ENCODE measurements at regions not wholly inside any gene's neighbourhood (a gene's known extent, or its start where the extent isn't known, plus 50 kb on each side); places are given as distances from the start of the nearest gene placed in this dataset.

GRCh38 chr10:29005988-29006387, 282.9 kb upstream of the LYZL1 start:
- intact Hi-C loops (cut with DNase I; ENCODE audit: low total_unique reads), result no loop called here
- no peak for DNase-seq
- Histone ChIP-seq H3K9me3 (no peaks in the 10 kb centered on the region), H3K36me3 (ENCODE audit: low read depth, missing control alignments) (no peaks in the 10 kb centered on the region), H3K4me1 (peaks cover 5% of the 10 kb centered on the region), H3K27me3 (no peaks in the 10 kb centered on the region), H3K4me3 (no peak overlapping the region), H3K27ac (no peak overlapping the region)
- TF ChIP-seq, protein P1, sequence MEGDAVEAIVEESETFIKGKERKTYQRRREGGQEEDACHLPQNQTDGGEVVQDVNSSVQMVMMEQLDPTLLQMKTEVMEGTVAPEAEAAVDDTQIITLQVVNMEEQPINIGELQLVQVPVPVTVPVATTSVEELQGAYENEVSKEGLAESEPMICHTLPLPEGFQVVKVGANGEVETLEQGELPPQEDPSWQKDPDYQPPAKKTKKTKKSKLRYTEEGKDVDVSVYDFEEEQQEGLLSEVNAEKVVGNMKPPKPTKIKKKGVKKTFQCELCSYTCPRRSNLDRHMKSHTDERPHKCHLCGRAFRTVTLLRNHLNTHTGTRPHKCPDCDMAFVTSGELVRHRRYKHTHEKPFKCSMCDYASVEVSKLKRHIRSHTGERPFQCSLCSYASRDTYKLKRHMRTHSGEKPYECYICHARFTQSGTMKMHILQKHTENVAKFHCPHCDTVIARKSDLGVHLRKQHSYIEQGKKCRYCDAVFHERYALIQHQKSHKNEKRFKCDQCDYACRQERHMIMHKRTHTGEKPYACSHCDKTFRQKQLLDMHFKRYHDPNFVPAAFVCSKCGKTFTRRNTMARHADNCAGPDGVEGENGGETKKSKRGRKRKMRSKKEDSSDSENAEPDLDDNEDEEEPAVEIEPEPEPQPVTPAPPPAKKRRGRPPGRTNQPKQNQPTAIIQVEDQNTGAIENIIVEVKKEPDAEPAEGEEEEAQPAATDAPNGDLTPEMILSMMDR (IDR thresholded peaks at IDR 0.05), result no peak
- no peak for TF ChIP-seq POLR2A (IDR thresholded peaks at IDR 0.05)
- 70 to 73% methylated on average over 8 of the region's 8 CpGs for WGBS, 2 donors

DNA sequence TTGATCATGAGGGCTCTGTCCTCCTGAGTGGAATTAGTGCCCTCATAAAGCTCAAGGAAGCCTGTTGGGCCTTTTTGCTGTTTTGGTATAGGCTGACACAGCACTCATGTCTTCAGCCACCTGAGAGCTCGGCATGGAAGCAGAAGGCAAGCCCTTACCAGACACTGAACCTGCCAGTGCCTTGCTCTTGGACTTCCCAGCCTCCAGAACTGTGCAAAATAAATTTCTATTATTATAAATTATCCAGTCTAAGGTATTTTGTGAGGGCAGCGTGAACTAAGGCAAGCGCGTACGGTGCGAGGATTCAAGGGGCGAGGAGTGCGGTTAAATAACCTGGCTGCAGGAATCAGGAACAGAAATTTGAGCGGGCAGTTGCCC, 281.5 kb upstream of the LYZL1 start:
- WGBS, 2 donors, result 97 to 99% methylated on average over 9 of the region's 9 CpGs
- Histone ChIP-seq H3K36me3 (ENCODE audit: low read depth, missing control alignments) (no peaks in the 10 kb centered on the region), H3K27me3 (no peaks in the 10 kb centered on the region), H3K9me3 (no peaks in the 10 kb centered on the region), H3K27ac (no peak overlapping the region), H3K4me1 (peaks cover 5% of the 10 kb centered on the region), H3K4me3 (no peak overlapping the region)
- DNase-seq, result no peak
- TF ChIP-seq, protein P1 (IDR thresholded peaks at IDR 0.05), result no peak
- TF ChIP-seq POLR2A (IDR thresholded peaks at IDR 0.05), result no peak
- intact Hi-C loops (cut with DNase I; ENCODE audit: low total_unique reads), result no loop called here

DNA sequence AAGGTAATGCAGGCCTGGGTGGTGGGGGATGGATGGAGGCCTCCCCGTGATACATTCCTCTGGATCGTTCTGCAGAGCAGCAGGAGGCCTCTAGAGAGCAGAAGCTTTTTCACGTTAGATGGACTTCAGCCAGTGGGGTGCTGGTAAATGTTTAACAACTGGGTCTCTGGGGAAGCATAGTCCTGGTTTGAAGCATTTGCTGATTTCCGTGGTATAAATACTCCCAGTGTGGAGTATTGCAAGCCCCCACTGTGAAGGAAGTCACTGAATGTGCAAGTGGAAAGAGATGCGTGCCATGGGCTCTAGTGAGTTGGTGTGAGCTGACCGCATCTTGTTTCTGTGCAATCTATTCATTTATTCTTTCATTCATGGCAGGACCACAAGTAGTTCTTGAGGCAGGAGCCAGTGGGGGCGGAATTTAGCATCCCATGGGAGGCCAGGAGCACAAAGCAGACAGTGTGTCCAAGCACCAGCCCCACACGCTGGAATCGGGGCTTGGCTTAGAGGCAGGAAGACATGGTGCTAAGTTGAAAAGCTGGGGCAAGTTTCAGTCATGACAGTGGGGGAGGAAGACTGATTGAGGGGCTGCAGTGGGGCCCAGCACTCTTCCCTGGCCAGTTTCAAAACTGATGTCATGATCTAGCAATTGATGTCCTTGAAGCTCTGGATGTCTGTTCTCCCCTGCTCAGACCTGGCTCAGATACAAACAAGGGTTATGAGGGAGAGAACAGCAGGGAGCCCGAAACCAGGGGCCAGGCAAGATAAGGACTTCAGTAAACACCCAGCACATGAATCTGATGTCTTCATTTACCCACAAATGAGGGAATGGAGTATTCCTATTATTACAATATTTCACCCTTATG, 280.9 kb upstream of the LYZL1 start:
- TF ChIP-seq, protein P1 (IDR thresholded peaks at IDR 0.05), result no peak
- no peak for TF ChIP-seq POLR2A (IDR thresholded peaks at IDR 0.05)
- Histone ChIP-seq H3K36me3 (ENCODE audit: low read depth, missing control alignments) (no peaks in the 10 kb centered on the region), H3K27me3 (no peaks in the 10 kb centered on the region), H3K4me1 (peaks cover 5% of the 10 kb centered on the region), H3K9me3 (no peaks in the 10 kb centered on the region), H3K4me3 (no peak overlapping the region), H3K27ac (peak overlapping the region in 1 of 2 donors; percentile 18)
- WGBS, 2 donors, result 46 to 48% methylated on average over 10 of the region's 10 CpGs
- intact Hi-C loops (cut with DNase I; ENCODE audit: low total_unique reads), result no loop called here
- DNase-seq, result peak; percentile 33

DNA sequence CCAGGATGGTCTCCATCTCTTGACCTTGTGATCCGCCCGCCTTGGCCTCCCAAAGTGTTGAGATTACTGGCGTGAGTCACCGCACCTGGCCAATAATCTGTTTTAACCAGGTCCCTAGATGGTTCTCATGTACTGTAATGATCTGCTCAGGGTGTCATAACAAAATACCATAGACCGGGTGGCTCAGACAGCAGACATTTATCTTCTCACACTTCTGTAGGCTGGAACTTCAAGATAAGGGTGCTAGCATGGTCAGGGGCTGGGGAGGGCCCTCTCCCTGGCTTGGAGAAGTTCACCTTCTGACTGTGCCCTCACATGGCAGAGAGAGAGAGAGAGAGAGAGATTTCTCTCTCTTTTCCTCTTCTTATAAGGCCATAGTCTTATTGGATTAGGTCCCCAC, 279.4 kb upstream of the LYZL1 start:
- intact Hi-C loops (cut with DNase I; ENCODE audit: low total_unique reads), result no loop called here
- no peaks in the 10 kb centered on the region for H3K36me3 ChIP-seq (ENCODE audit: low read depth, missing control alignments)
- peaks cover 5% of the 10 kb centered on the region for H3K4me1 ChIP-seq
- H3K27ac ChIP-seq, result no peak overlapping the region
- WGBS, 2 donors, result 86 to 92% methylated on average over 5 of the region's 5 CpGs
- H3K27me3 ChIP-seq, result no peaks in the 10 kb centered on the region
- no peak for DNase-seq
- no peaks in the 10 kb centered on the region for H3K9me3 ChIP-seq
- TF ChIP-seq, protein P1 (IDR thresholded peaks at IDR 0.05), result no peak
- no peak for TF ChIP-seq POLR2A (IDR thresholded peaks at IDR 0.05)
- H3K4me3 ChIP-seq, result no peak overlapping the region

DNA sequence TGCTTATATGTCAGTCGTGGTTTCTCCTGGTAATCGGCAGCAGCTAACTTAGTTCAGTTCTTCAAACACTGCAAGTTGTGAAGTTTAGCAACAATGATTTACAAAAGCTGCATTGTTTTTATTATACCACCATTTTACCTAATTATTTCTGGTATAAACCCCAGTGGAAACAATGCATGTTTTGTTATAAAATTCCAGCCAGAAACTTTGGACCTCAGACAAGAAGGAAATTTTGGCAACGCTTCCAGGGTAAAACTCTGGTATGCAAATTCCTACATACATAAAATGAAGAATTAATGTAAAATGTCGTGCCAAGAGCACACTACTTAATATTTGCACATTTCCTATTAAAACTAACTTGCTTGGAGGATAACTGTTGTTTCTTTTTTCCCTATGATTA, 277.4 kb upstream of the LYZL1 start:
- DNase-seq, result no peak
- no peak overlapping the region for H3K4me3 ChIP-seq
- no peak for TF ChIP-seq POLR2A (IDR thresholded peaks at IDR 0.05)
- H3K27ac ChIP-seq, result no peak overlapping the region
- H3K4me1 ChIP-seq, result peaks cover 5% of the 10 kb centered on the region
- 50 to 71% methylated on average over 4 of the region's 4 CpGs for WGBS, 2 donors
- intact Hi-C loops (cut with DNase I; ENCODE audit: low total_unique reads), result no loop called here
- H3K27me3 ChIP-seq, result no peaks in the 10 kb centered on the region
- H3K9me3 ChIP-seq, result no peaks in the 10 kb centered on the region
- no peaks in the 10 kb centered on the region for H3K36me3 ChIP-seq (ENCODE audit: low read depth, missing control alignments)
